Panc1 (cell line): ENCODE measurements at regions not wholly inside any gene's neighbourhood (a gene's known extent, or its start where the extent isn't known, plus 50 kb on each side); places are given as distances from the start of the nearest gene placed in this dataset.

Experiments used
- ATAC-seq: fragments of 200-7000 bp; cut with Tn5 transposase; 2 replicates; pipeline ENCODE4 v1.9.1; 2020; ENCODE audit warnings: mild to moderate bottlenecking, moderate library complexity
- BruUV-seq: library from RNA; stranded (reverse); fragments of 400-500 nt; replicated peaks from 2 replicates; lab custom pipeline; 2021; lab: Mats Ljungman, UMichigan
- CTCF ChIA-PET: fragments of 300-600 bp; sonication (Branson Sonifier 250); formaldehyde crosslinking; loops from one replicate; lab custom pipeline; 2022; ENCODE audit warnings: antibody characterized with exemption; lab: Charles Lee
- POLR2A ChIA-PET: fragments of 300-600 bp; sonication (Branson Sonifier 250); formaldehyde crosslinking; loops from one replicate; lab custom pipeline; 2022; ENCODE audit warnings: antibody characterized with exemption; lab: Charles Lee
- DNase-seq: peaks from one replicate; pipeline ENCODE4 v3.0.0-alpha.2; 2010; ENCODE audit warnings: low read depth, low spot score
- H3K27ac ChIP-seq: 2 replicates; pipeline ENCODE4 v1.5.1; 2011; ENCODE audit warnings: mild to moderate bottlenecking, low read length, inconsistent platforms
- H3K27me3 ChIP-seq: fragments of 200-500 bp; sonication (Bioruptor generic); 2 replicates; pipeline ENCODE4 v1.6.0; 2014; ENCODE audit warnings: low read length, inconsistent platforms; ENCODE audit not compliant: control insufficient read depth, insufficient read depth
- H3K36me3 ChIP-seq: fragments of 200-500 bp; sonication (Bioruptor generic); 2 replicates; pipeline ENCODE4 v1.5.1; 2014; ENCODE audit warnings: inconsistent platforms, mild to moderate bottlenecking, low read length, moderate library complexity; ENCODE audit not compliant: control insufficient read depth, insufficient read depth
- H3K4me1 ChIP-seq: 2 replicates; pipeline ENCODE4 v1.5.1; 2011; ENCODE audit warnings: inconsistent platforms, mild to moderate bottlenecking, low read length, moderate library complexity; ENCODE audit not compliant: control insufficient read depth, insufficient read depth
- H3K4me3 ChIP-seq, 2 experiments: 2 replicates each; pipeline ENCODE4 v1.5.1; 2011 to 2012; ENCODE audit warnings: low read depth in 2 of 2, low read length in 2 of 2, mild to moderate bottlenecking in 2 of 2, inconsistent platforms in 1 of 2, moderate library complexity in 1 of 2
- H3K9me3 ChIP-seq: fragments of 200-500 bp; sonication (Bioruptor generic); 2 replicates; pipeline ENCODE4 v1.5.1; 2014; ENCODE audit warnings: low read depth, mild to moderate bottlenecking, inconsistent platforms, low read length, moderate library complexity; ENCODE audit not compliant: control insufficient read depth, insufficient read depth
- POLR2AphosphoS5 ChIP-seq: IDR thresholded peaks from 2 replicates; pipeline ENCODE4 v1.6.1; 2012; ENCODE audit warnings: mild to moderate bottlenecking, low read depth, low read length, moderate library complexity
- SIN3A ChIP-seq: IDR thresholded peaks from 2 replicates; pipeline ENCODE4 v1.6.1; 2012; ENCODE audit warnings: low read depth, mild to moderate bottlenecking, low read length, moderate library complexity, borderline replicate concordance; ENCODE audit not compliant: insufficient read depth
- TCF7L2 ChIP-seq: IDR thresholded peaks from 2 replicates; pipeline ENCODE4 v1.6.1; 2011; ENCODE audit warnings: mild to moderate bottlenecking, low read depth, low read length, inconsistent platforms
- in situ Hi-C: cut with HindIII; loops from 2 replicates; pipeline ENCODE4 v1.10.0; 2016; ENCODE audit warnings: low sequenced_read_pairs, low pct_unique_long_range_greater_than_20kb
- intact Hi-C: fragments of 100-400 bp; cut with micrococcal nuclease; formaldehyde crosslinking; loops from one replicate; pipeline ENCODE4 v1.10.0; 2022; ENCODE audit not compliant: unreplicated experiment
- TF ChIP-seq, protein P1 (sequence below): fragments of 450-650 bp; IDR thresholded peaks from 2 replicates; pipeline ENCODE4 v1.5.1; 2017; ENCODE audit warnings: mild to moderate bottlenecking
- TF ChIP-seq, protein P2 (sequence below), 2 experiments: IDR thresholded peaks; 2 replicates each; pipeline ENCODE4 v1.6.1; 2011 to 2012; ENCODE audit warnings: low read depth in 2 of 2, control low read depth in 1 of 2, low read length in 1 of 2, mild to moderate bottlenecking in 1 of 2, moderate library complexity in 1 of 2; ENCODE audit not compliant: insufficient read depth in 1 of 2

- CTCF ChIA-PET: no interaction called here
Measured at GRCh38 chr5:74075501-74076484, 449.8 kb downstream of the ARHGEF28 start.

GRCh38 chr5:74074111-74074510 lies 448.1 kb downstream of the ARHGEF28 start:
- no TSS peak for BruUV-seq
- H3K4me1 ChIP-seq: no peaks in the 10 kb centered on the region
- H3K4me3 ChIP-seq: no peak overlapping the region
- DNase-seq: no peak
- H3K27ac ChIP-seq: no peak overlapping the region
- ATAC-seq: no peak
- H3K9me3 ChIP-seq: no peaks in the 10 kb centered on the region
- ChIA-PET POLR2A (no interaction called here), CTCF (no interaction called here)
- H3K27me3 ChIP-seq: no peaks in the 10 kb centered on the region
- intact Hi-C loops: no loop called here
- H3K36me3 ChIP-seq: no peaks in the 10 kb centered on the region
- TF ChIP-seq, protein P1, sequence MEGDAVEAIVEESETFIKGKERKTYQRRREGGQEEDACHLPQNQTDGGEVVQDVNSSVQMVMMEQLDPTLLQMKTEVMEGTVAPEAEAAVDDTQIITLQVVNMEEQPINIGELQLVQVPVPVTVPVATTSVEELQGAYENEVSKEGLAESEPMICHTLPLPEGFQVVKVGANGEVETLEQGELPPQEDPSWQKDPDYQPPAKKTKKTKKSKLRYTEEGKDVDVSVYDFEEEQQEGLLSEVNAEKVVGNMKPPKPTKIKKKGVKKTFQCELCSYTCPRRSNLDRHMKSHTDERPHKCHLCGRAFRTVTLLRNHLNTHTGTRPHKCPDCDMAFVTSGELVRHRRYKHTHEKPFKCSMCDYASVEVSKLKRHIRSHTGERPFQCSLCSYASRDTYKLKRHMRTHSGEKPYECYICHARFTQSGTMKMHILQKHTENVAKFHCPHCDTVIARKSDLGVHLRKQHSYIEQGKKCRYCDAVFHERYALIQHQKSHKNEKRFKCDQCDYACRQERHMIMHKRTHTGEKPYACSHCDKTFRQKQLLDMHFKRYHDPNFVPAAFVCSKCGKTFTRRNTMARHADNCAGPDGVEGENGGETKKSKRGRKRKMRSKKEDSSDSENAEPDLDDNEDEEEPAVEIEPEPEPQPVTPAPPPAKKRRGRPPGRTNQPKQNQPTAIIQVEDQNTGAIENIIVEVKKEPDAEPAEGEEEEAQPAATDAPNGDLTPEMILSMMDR: no peak
- TF ChIP-seq, protein P2, sequence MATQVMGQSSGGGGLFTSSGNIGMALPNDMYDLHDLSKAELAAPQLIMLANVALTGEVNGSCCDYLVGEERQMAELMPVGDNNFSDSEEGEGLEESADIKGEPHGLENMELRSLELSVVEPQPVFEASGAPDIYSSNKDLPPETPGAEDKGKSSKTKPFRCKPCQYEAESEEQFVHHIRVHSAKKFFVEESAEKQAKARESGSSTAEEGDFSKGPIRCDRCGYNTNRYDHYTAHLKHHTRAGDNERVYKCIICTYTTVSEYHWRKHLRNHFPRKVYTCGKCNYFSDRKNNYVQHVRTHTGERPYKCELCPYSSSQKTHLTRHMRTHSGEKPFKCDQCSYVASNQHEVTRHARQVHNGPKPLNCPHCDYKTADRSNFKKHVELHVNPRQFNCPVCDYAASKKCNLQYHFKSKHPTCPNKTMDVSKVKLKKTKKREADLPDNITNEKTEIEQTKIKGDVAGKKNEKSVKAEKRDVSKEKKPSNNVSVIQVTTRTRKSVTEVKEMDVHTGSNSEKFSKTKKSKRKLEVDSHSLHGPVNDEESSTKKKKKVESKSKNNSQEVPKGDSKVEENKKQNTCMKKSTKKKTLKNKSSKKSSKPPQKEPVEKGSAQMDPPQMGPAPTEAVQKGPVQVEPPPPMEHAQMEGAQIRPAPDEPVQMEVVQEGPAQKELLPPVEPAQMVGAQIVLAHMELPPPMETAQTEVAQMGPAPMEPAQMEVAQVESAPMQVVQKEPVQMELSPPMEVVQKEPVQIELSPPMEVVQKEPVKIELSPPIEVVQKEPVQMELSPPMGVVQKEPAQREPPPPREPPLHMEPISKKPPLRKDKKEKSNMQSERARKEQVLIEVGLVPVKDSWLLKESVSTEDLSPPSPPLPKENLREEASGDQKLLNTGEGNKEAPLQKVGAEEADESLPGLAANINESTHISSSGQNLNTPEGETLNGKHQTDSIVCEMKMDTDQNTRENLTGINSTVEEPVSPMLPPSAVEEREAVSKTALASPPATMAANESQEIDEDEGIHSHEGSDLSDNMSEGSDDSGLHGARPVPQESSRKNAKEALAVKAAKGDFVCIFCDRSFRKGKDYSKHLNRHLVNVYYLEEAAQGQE (IDR thresholded peaks at IDR 0.05; ENCODE audit: insufficient read depth in 1 of 2, low read depth in 2 of 2, low read length in 1 of 2): no peak
- TF ChIP-seq POLR2AphosphoS5: no peak
- no peak for TF ChIP-seq TCF7L2
- no peak for TF ChIP-seq SIN3A
- in situ Hi-C loops: no loop called here

More at GRCh38 chr5:74075501-74076484, 449.8 kb downstream of the ARHGEF28 start:
- H3K27ac ChIP-seq: no peak overlapping the region
- intact Hi-C loops (no loop called here), in situ Hi-C loops (no loop called here)
- POLR2A ChIA-PET: no interaction called here
- no peaks in the 10 kb centered on the region for H3K4me1 ChIP-seq
- H3K4me3 ChIP-seq: no peak overlapping the region
- no peaks in the 10 kb centered on the region for H3K36me3 ChIP-seq
- no peak for DNase-seq
- ATAC-seq: no peak
- no peaks in the 10 kb centered on the region for H3K27me3 ChIP-seq
- no TSS peak for BruUV-seq
- no peaks in the 10 kb centered on the region for H3K9me3 ChIP-seq
- TF ChIP-seq POLR2AphosphoS5 (no peak), SIN3A (no peak), TCF7L2 (no peak)
- TF ChIP-seq, protein P2 (IDR thresholded peaks at IDR 0.05; ENCODE audit: insufficient read depth in 1 of 2, low read depth in 2 of 2, low read length in 1 of 2): no peak
- TF ChIP-seq, protein P1: no peak
